Adipose tissue (tissue), 3 donors: ENCODE measurements at regions not wholly inside any gene's neighbourhood (a gene's known extent, or its start where the extent isn't known, plus 50 kb on each side); places are given as distances from the start of the nearest gene placed in this dataset.

ENCODE experiments used
- H3K27ac ChIP-seq: one replicate; pipeline ENCODE4 v1.5.1; 2013; ENCODE audit warnings: low read depth, low read length
- WGBS, 3 donors: extraction: QIAGEN DNeasy Blood & Tissue Kit; methylation state at CpG; one replicate each; pipeline ENCODE4 v1.1.7; 2013; 5-methylcytosine and 5-hydroxymethylcytosine counted together
- donor health status: healthy with polysubstance abuse.
- donor health status: Bipolar disorder and iron deficiency.
- donor health status: healthy.

DNA sequence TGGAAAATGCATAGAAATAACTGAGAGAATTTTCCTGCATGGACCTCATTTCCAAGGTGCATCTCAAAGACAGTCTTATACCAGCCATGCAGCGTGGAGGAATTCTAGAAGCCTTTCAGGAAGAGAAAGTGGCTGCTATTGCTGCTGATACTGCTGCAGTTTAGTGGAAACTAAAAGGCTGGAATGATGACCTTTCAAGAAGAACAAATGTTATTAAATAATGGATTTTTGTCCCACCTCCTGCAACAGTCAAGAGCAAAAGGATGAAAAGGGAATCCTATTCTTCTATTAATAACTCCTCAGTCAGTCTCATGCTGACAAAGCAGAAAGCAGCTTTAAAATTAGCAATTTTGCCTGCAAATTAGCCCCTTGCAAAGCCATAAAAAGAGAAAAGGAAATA lies 68.2 kb upstream of the C1orf87 start:
- 89 to 94% (median 93%) methylated on average over 1 of the region's 1 CpG for WGBS, 3 donors
- no peak overlapping the region for H3K27ac ChIP-seq

DNA sequence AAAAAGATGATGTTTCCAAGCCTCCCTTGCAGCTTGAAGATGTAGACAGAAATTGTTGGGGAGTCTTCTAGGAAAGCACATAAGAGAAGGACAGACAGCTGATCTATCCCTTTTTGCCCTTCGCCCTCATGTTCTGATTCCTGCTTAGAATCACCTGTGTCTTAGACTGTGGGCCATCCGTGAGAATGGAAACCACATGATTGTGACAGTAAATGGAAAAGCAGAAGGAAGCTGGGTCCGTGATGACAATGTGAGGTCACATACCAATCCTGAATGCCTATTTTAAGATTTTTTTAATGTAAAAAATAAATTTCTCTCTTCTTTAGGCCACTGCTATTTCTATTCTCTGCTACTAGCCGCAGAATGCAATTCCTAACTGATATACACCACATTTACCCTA lies 67.7 kb upstream of the C1orf87 start:
- 67 to 86% (median 76%) methylated on average over 4 of the region's 4 CpGs for WGBS, 3 donors
- no peak overlapping the region for H3K27ac ChIP-seq

GRCh38 chr1:60137406-60137805 lies 63.8 kb upstream of the C1orf87 start:
- no peak overlapping the region for H3K27ac ChIP-seq
- 38 to 48% (median 41%) methylated on average over 2 of the region's 2 CpGs for WGBS, 3 donors

DNA sequence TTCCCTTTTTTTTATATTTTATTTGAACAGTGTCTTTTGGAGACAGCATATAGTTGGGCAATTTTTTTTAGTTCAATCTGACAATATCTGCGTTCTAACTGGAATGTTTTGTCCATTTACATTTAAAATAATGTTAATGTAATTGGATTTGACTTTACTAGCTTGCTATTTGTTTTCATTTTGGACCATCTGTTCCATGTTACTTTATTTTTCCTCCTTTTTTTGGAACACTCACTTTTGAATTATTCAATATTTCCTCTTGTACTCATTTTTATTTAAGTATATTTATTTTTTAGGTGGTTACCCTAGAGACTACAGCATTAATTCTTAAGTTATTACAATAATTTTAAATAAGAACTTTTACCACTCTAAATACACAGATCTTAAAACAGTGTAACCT lies 62.8 kb upstream of the C1orf87 start:
- WGBS, 3 donors, result 79 to 85% (median 79%) methylated on average over 1 of the region's 1 CpG
- no peak overlapping the region for H3K27ac ChIP-seq

- no peak overlapping the region for H3K27ac ChIP-seq
- 93 to 96% (median 94%) methylated on average over 2 of the region's 2 CpGs for WGBS, 3 donors
These were observed 61.1 kb upstream of the C1orf87 start for GRCh38 chr1:60134716-60135115.

- H3K27ac ChIP-seq, result no peak overlapping the region
These were observed 60.3 kb upstream of the C1orf87 start for GRCh38 chr1:60133848-60134247.

DNA sequence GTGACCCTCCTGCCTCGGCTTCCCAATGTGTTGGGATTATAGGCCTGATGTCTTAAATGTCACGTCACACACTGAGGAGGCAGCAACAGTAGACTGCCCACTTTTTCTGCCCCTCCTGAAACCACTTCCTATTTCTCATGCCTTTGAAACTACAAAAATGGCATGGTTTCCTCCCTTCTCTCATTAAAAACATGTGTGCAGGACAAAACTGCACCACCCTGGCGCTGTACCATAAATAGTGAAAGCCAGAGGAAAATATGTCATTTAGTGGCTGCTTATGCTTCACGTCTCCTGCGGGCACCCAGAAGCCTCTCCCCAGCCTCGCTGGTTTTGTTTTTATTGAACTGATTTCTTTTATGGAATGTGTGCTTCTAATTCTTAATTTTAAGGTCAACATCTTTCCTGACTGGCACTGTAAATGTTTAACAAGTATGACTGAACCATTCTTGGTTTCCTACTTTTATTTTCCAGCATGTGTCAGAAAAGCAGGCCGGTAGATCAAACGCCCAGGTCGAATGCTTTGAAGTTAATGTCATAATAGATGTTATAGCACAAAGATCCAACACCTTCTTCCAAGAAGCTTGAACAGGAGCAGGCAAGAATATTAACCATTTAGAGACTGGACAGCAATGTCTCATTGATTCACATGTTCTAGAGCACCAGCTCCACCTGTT lies 59.6 kb upstream of the C1orf87 start:
- no peak overlapping the region for H3K27ac ChIP-seq
- WGBS, 3 donors, result 51% methylated on average over 9 of the region's 9 CpGs

GRCh38 chr1:60132108-60132507 lies 58.5 kb upstream of the C1orf87 start:
- WGBS, 3 donors, result 84 to 90% (median 88%) methylated on average over 5 of the region's 5 CpGs

DNA sequence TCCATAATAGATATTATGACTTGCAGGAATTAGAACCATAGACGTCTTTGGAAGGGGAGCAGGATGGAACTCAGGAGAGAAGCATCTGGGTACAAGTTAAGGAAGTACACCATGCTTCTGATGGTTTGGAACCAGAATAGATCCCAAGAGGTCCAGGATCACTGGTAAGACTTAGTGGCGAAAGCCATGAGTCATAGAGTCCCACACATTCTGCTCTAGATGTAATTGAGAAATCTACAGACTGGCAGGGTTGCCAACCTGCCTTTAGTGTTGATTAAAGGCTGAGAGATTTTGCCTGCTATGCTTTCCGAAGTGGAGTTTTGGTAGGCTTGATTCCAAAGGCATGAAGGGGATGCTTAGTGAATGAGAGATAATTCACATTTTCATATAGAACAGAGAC lies 57.1 kb upstream of the C1orf87 start:
- WGBS, 3 donors, result 67 to 85% (median 84%) methylated on average over 3 of the region's 3 CpGs
- H3K27ac ChIP-seq, result no peak overlapping the region

More at GRCh38 chr1:60132108-60132507, 58.5 kb upstream of the C1orf87 start:
- no peak overlapping the region for H3K27ac ChIP-seq

DNA sequence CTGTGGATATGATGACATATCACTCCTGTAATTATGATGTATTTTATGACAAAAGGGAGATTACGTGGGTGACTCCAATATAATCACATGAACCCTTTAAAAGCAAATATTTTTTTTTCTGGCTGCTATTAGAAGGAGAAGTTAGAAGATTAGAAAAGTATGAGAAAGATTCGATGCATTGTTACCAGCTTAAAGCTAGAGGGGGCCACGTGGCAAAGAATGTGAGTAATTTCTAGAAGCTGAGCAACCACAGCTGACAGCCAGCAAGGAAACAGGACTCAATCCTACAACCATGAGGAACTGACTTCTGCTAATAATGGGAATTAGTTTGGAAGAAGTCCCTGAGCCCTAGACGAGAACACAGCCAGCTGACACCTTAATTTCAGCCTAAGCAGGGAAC lies 56.3 kb upstream of the C1orf87 start:
- WGBS, 3 donors, result 53 to 70% (median 65%) methylated on average over 4 of the region's 4 CpGs
- no peak overlapping the region for H3K27ac ChIP-seq

GRCh38 chr1:60126723-60127122 lies 53.2 kb upstream of the C1orf87 start:
- no peak overlapping the region for H3K27ac ChIP-seq
- 65 to 72% (median 71%) methylated on average over 3 of the region's 3 CpGs for WGBS, 3 donors
